ENCODE measurements at regions not wholly inside any gene's neighbourhood (a gene's known extent, or its start where the extent isn't known, plus 50 kb on each side); places are given as distances from the start of the nearest gene placed in this dataset.

GRCh38 chr2:153179808-153180207, 298.8 kb downstream of the RPRM start:
- TF ChIP-seq POLR2A (IDR thresholded peaks at IDR 0.05; ENCODE audit: low read depth, low read length) (no peak), POLR2AphosphoS5 (IDR thresholded peaks at IDR 0.05; ENCODE audit: low read depth, low read length) (no peak)
